ENCODE measurements at regions not wholly inside any gene's neighbourhood (a gene's known extent, or its start where the extent isn't known, plus 50 kb on each side); places are given as distances from the start of the nearest gene placed in this dataset.

- no peak for TF ChIP-seq CTCF (IDR thresholded peaks at IDR 0.05; ENCODE audit: low read length, missing control alignments)
- DNase-seq (ENCODE audit: low read depth) = no peak
- no peak overlapping the region for H3K4me3 ChIP-seq (replicated peaks; ENCODE audit: low read depth, low read length)
Measured at GRCh38 chr10:30765616-30766015, 136.1 kb upstream of the LYZL2 start.

GRCh38 chr10:30765022-30765615 is 135.6 kb upstream of the LYZL2 start:
- no peak for TF ChIP-seq CTCF (IDR thresholded peaks at IDR 0.05; ENCODE audit: low read length, missing control alignments)
- H3K4me3 ChIP-seq (replicated peaks; ENCODE audit: low read depth, low read length) = no peak overlapping the region
- DNase-seq (ENCODE audit: low read depth) = no peak

- no peak for DNase-seq (ENCODE audit: low read depth)
- no peak overlapping the region for H3K4me3 ChIP-seq (replicated peaks; ENCODE audit: low read depth, low read length)
- TF ChIP-seq CTCF (IDR thresholded peaks at IDR 0.05; ENCODE audit: low read length, missing control alignments) = no peak
Measured at GRCh38 chr10:30763918-30764317, 134.4 kb upstream of the LYZL2 start.

- no peak overlapping the region for H3K4me3 ChIP-seq (replicated peaks; ENCODE audit: low read depth, low read length)
- TF ChIP-seq CTCF (IDR thresholded peaks at IDR 0.05; ENCODE audit: low read length, missing control alignments) = no peak
- DNase-seq (ENCODE audit: low read depth) = no peak
Measured at GRCh38 chr10:30762620-30763019, 133.1 kb upstream of the LYZL2 start.

GRCh38 chr10:30759423-30759822 is 129.9 kb upstream of the LYZL2 start:
- TF ChIP-seq CTCF (IDR thresholded peaks at IDR 0.05; ENCODE audit: low read length, missing control alignments) = no peak
- H3K4me3 ChIP-seq (replicated peaks; ENCODE audit: low read depth, low read length) = no peak overlapping the region
- no peak for DNase-seq (ENCODE audit: low read depth)

GRCh38 chr10:30758338-30758737 is 128.8 kb upstream of the LYZL2 start:
- no peak for DNase-seq (ENCODE audit: low read depth)
- no peak for TF ChIP-seq CTCF (IDR thresholded peaks at IDR 0.05; ENCODE audit: low read length, missing control alignments)
- H3K4me3 ChIP-seq (replicated peaks; ENCODE audit: low read depth, low read length) = no peak overlapping the region

- TF ChIP-seq CTCF (IDR thresholded peaks at IDR 0.05; ENCODE audit: low read length, missing control alignments) = no peak
Measured at GRCh38 chr10:30756896-30757295, 127.3 kb upstream of the LYZL2 start.

More at GRCh38 chr10:30756896-30757295, 127.3 kb upstream of the LYZL2 start:
- no peak overlapping the region for H3K4me3 ChIP-seq (replicated peaks; ENCODE audit: low read depth, low read length)
- no peak for DNase-seq (ENCODE audit: low read depth)

Measured in fibroblast of pulmonary artery (primary cell).